Loucy (cell line): ENCODE measurements at regions not wholly inside any gene's neighbourhood (a gene's known extent, or its start where the extent isn't known, plus 50 kb on each side); places are given as distances from the start of the nearest gene placed in this dataset.

Experiments
- H2AFZ ChIP-seq: fragments of 200-600 bp; sonication (generic); 2 replicates; pipeline ENCODE4 v1.6.0; 2016; ENCODE audit warnings: antibody characterized with exemption, mild to moderate bottlenecking, low read length, moderate library complexity
- H3F3A ChIP-seq: fragments of 200-600 bp; 2 replicates; pipeline ENCODE4 v1.6.0; 2016; ENCODE audit warnings: antibody characterized with exemption, low read depth, mild to moderate bottlenecking
- H3K27me3 ChIP-seq: fragments of 200-600 bp; sonication (generic); 2 replicates; pipeline ENCODE4 v1.6.1; 2014; ENCODE audit warnings: low read length, mild to moderate bottlenecking; ENCODE audit not compliant: insufficient read depth, poor library complexity, severe bottlenecking
- H3K36me3 ChIP-seq: fragments of 200-600 bp; sonication (generic); 2 replicates; pipeline ENCODE4 v1.6.1; 2016; ENCODE audit warnings: low read length; ENCODE audit not compliant: insufficient read depth
- H3K4me1 ChIP-seq: fragments of 200-600 bp; sonication (generic); 2 replicates; pipeline ENCODE4 v1.5.1; 2014; ENCODE audit warnings: low read length, mild to moderate bottlenecking; ENCODE audit not compliant: insufficient read depth, poor library complexity, severe bottlenecking
- H3K4me2 ChIP-seq: fragments of 200-600 bp; sonication (generic); 2 replicates; pipeline ENCODE4 v1.6.0; 2014; ENCODE audit warnings: antibody characterized with exemption, low read length, low read depth, mild to moderate bottlenecking; ENCODE audit not compliant: poor library complexity, severe bottlenecking
- H3K4me3 ChIP-seq: fragments of 200-600 bp; sonication (generic); 2 replicates; pipeline ENCODE4 v1.5.1; 2014; ENCODE audit warnings: low read length, mild to moderate bottlenecking, mixed read lengths; ENCODE audit not compliant: poor library complexity, severe bottlenecking
- H3K79me2 ChIP-seq: fragments of 200-600 bp; sonication (generic); 2 replicates; pipeline ENCODE4 v1.6.1; 2014; ENCODE audit warnings: low read length; ENCODE audit not compliant: insufficient read depth
- H3K9ac ChIP-seq: fragments of 200-600 bp; sonication (generic); 2 replicates; pipeline ENCODE4 v1.6.0; 2014; ENCODE audit warnings: mild to moderate bottlenecking, low read depth, low read length, moderate library complexity; ENCODE audit not compliant: poor library complexity, severe bottlenecking
- H3K9me2 ChIP-seq: fragments of 200-600 bp; sonication (generic); replicated peaks from 2 replicates; pipeline ENCODE4 v1.6.1; 2016; ENCODE audit warnings: low read depth, low read length, mixed read lengths
- H3K9me3 ChIP-seq: fragments of 200-600 bp; sonication (generic); 2 replicates; pipeline ENCODE4 v1.6.1; 2014; ENCODE audit warnings: mild to moderate bottlenecking, antibody characterized with exemption, low read length, low read depth; ENCODE audit not compliant: insufficient read depth
- H4K20me1 ChIP-seq: fragments of 200-600 bp; sonication (generic); 2 replicates; pipeline ENCODE4 v1.6.0; 2014; ENCODE audit warnings: antibody characterized with exemption, low read length, mild to moderate bottlenecking; ENCODE audit not compliant: insufficient read depth, poor library complexity, severe bottlenecking
- CTCF ChIP-seq: fragments of 200-600 bp; sonication (generic); conservative IDR thresholded peaks from 2 replicates; pipeline ENCODE4 v1.5.1; 2014; ENCODE audit warnings: mild to moderate bottlenecking, antibody characterized with exemption, low read length
- EZH2phosphoT487 ChIP-seq: fragments of 200-600 bp; IDR thresholded peaks from 2 replicates; pipeline ENCODE4 v1.6.1; 2018; ENCODE audit warnings: antibody characterized with exemption, mild to moderate bottlenecking, moderate library complexity, borderline replicate concordance

DNA sequence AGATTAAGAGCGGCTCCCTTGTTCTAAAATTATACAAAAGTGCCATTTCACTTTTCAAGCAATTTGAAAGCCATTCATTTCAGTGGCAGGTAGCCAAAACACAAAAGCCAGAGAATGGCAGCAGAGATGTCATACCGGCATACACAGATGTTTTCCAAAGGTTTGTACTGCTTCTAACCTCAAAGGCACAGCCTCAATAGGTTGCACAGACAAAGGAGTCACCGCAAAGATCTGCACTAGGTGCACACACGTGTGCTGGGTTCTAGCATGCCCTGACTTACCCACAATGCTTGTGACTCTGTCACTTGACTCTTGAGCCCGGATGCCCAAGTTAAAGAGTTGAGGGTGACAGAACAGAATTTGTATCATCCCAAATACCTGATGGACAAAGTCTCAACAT, 448.9 kb upstream of the ADGRL2 start:
- H3K4me1 ChIP-seq = no peaks in the 10 kb centered on the region
- H3K9me2 ChIP-seq = no peaks in the 10 kb centered on the region

DNA sequence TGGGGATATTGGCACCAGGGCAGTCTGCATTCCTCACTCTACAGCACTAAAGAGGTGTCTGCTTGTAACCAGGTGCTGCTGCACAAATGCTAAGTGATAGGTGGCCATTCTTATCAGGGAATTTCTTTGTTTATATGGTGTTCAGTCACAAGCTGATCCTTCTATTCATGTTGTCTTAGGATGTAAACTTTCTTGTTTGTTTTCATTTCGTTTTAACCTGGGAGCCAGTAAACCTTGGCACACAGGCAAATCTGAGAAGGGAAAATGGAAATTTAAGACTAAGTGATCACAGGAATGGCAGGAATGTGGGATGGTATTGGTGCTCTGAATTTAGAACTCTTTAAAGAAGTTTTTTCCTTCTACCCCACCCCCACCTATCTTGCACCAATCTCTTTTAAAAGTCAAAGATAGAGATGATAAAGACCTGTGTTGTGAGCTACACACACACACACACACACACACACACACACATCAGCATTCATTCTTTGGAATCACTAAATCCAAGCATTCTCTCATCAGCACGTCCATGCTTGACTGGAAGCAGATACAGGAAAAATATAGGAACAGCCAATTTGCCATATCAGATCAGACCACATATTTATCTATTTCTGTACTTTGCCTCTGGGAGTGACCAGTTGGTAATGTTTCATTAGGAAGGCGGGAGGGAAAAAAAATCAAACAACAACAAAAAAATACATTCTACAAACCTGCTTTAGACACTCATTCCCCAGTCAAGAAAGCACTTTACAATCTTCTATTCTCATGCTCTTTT, 451.4 kb upstream of the ADGRL2 start:
- Histone ChIP-seq H3K79me2 (no peaks in the 10 kb centered on the region), H4K20me1 (no peaks in the 10 kb centered on the region), H3K27me3 (no peaks in the 10 kb centered on the region), H3K4me1 (no peaks in the 10 kb centered on the region), H3F3A (no peaks in the 10 kb centered on the region), H3K9ac (no peak overlapping the region), H3K9me3 (0 out of 2 replicates have a peak, but pooled peaks cover 3% of the 10 kb centered on the region), H3K4me2 (no peak overlapping the region), H3K4me3 (no peak overlapping the region), H3K9me2 (no peaks in the 10 kb centered on the region), H3K36me3 (no peaks in the 10 kb centered on the region), H2AFZ (no peak overlapping the region)
- TF ChIP-seq CTCF = no peak
- TF ChIP-seq EZH2phosphoT487 = no peak

More for the DNA sequence above, 448.9 kb upstream of the ADGRL2 start:
- H3K9ac ChIP-seq = no peak overlapping the region
- H3K4me3 ChIP-seq = no peak overlapping the region
- TF ChIP-seq CTCF (no peak), EZH2phosphoT487 (no peak)
- H3K79me2 ChIP-seq = no peaks in the 10 kb centered on the region
- H2AFZ ChIP-seq = no peak overlapping the region
- H3K4me2 ChIP-seq = no peak overlapping the region
- no peaks in the 10 kb centered on the region for H4K20me1 ChIP-seq
- 0 out of 2 replicates have a peak, but pooled peaks cover 3% of the 10 kb centered on the region for H3K9me3 ChIP-seq
- no peaks in the 10 kb centered on the region for H3K36me3 ChIP-seq
- no peaks in the 10 kb centered on the region for H3K27me3 ChIP-seq
- no peaks in the 10 kb centered on the region for H3F3A ChIP-seq

DNA sequence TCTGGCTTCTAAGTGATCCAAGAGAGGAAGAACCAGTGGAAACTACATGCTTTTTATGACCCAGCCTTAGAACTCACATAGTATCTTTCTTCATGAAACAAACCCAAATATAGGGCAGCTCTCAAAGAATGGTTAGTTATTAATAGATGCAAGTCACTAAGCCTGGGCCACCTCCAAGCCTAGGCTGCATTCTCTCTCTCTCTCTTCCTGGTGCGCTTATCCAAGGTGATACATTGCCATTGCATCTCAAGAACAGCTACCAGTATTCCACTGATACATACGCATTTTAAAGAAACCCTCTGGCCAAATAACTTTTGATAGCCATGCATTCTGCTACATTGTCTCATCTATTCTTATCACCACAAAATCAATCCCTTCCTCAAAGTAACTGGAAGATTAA, 455.6 kb upstream of the ADGRL2 start:
- H3K4me3 ChIP-seq = no peak overlapping the region
- no peak overlapping the region for H3K9ac ChIP-seq
- no peaks in the 10 kb centered on the region for H3K9me2 ChIP-seq
- no peaks in the 10 kb centered on the region for H4K20me1 ChIP-seq
- H3K36me3 ChIP-seq = no peaks in the 10 kb centered on the region
- no peaks in the 10 kb centered on the region for H3K9me3 ChIP-seq
- no peak overlapping the region for H2AFZ ChIP-seq
- TF ChIP-seq EZH2phosphoT487 (no peak), CTCF (no peak)
- no peaks in the 10 kb centered on the region for H3K27me3 ChIP-seq
- H3K4me2 ChIP-seq = no peak overlapping the region
- no peaks in the 10 kb centered on the region for H3K4me1 ChIP-seq
- no peaks in the 10 kb centered on the region for H3K79me2 ChIP-seq
- no peaks in the 10 kb centered on the region for H3F3A ChIP-seq
